ENCODE measurements at regions not wholly inside any gene's neighbourhood (a gene's known extent, or its start where the extent isn't known, plus 50 kb on each side); places are given as distances from the start of the nearest gene placed in this dataset.

GRCh38 chr12:81956468-81956860, 197.3 kb upstream of the PPFIA2 start:
- Mint-ChIP-seq H3K9me3 (no peaks in the 10 kb centered on the region), H3K4me1 (no peaks in the 10 kb centered on the region), H3K27ac (no peak overlapping the region), H3K27me3 (ENCODE audit: insufficient read depth) (no peaks in the 10 kb centered on the region), H3K4me3 (no peak overlapping the region), H3K36me3 (ENCODE audit: low read depth) (no peaks in the 10 kb centered on the region)
- Histone ChIP-seq H3K9ac (ENCODE audit: extremely low read depth, low read length, poor library complexity, severe bottlenecking) (no peak overlapping the region), H3K4me3 (ENCODE audit: low read length) (no peak overlapping the region), H3K27me3 (ENCODE audit: control insufficient read depth, insufficient read depth, low read length, poor library complexity, severe bottlenecking) (no peaks in the 10 kb centered on the region), H3K4me1 (ENCODE audit: control insufficient read depth, insufficient read depth, low read length) (no peaks in the 10 kb centered on the region), H3K9me3 (ENCODE audit: control insufficient read depth, low read length) (no peaks in the 10 kb centered on the region), H3K36me3 (ENCODE audit: control insufficient read depth, insufficient read depth, low read length) (no peaks in the 10 kb centered on the region), H3K27ac (ENCODE audit: low read depth, low read length) (no peak overlapping the region)
- TF ChIP-seq, protein P1, sequence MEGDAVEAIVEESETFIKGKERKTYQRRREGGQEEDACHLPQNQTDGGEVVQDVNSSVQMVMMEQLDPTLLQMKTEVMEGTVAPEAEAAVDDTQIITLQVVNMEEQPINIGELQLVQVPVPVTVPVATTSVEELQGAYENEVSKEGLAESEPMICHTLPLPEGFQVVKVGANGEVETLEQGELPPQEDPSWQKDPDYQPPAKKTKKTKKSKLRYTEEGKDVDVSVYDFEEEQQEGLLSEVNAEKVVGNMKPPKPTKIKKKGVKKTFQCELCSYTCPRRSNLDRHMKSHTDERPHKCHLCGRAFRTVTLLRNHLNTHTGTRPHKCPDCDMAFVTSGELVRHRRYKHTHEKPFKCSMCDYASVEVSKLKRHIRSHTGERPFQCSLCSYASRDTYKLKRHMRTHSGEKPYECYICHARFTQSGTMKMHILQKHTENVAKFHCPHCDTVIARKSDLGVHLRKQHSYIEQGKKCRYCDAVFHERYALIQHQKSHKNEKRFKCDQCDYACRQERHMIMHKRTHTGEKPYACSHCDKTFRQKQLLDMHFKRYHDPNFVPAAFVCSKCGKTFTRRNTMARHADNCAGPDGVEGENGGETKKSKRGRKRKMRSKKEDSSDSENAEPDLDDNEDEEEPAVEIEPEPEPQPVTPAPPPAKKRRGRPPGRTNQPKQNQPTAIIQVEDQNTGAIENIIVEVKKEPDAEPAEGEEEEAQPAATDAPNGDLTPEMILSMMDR (conservative IDR thresholded peaks at IDR 0.05) = no peak
- no peak for DNase-seq
- WGBS, 2 experiments (ENCODE audit: insufficient coverage in 1 of 2, insufficient read length in 1 of 2) = 88 to 100% methylated on average over 1 of the region's 1 CpG

DNA sequence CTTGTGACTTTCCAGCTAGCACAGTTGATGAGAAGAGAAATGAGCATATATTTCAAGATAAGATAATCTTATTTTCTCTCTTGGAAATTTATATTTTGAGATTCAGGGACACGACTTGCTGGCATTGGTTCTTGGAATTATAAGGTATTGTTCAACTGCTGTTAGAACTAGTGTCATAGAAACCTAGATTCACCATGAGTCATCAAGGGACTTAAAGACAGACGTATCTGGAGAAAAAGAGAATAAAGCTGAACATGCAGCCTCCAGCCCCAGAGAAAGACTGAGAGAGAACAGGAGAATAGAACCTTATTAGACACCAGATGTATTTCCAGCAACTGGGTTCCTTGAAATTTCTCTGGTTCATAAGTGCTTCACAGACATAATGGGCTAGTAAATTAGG, 194.4 kb upstream of the PPFIA2 start:
- no peak for DNase-seq
- no peaks in the 10 kb centered on the region for H3K9me3 Mint-ChIP-seq
- no peaks in the 10 kb centered on the region for H3K27me3 Mint-ChIP-seq (ENCODE audit: insufficient read depth)
- H3K4me3 Mint-ChIP-seq = no peak overlapping the region
- WGBS, 2 experiments (ENCODE audit: insufficient coverage in 1 of 2, insufficient read length in 1 of 2) = 80 to 100% methylated on average over 2 of the region's 2 CpGs
- no peak overlapping the region for H3K27ac Mint-ChIP-seq
- no peaks in the 10 kb centered on the region for H3K36me3 Mint-ChIP-seq (ENCODE audit: low read depth)
- TF ChIP-seq, protein P1 (conservative IDR thresholded peaks at IDR 0.05) = no peak
- Histone ChIP-seq H3K4me3 (ENCODE audit: low read length) (no peak overlapping the region), H3K4me1 (ENCODE audit: control insufficient read depth, insufficient read depth, low read length) (no peaks in the 10 kb centered on the region), H3K27me3 (ENCODE audit: control insufficient read depth, insufficient read depth, low read length, poor library complexity, severe bottlenecking) (no peaks in the 10 kb centered on the region), H3K9ac (ENCODE audit: extremely low read depth, low read length, poor library complexity, severe bottlenecking) (no peak overlapping the region), H3K36me3 (ENCODE audit: control insufficient read depth, insufficient read depth, low read length) (no peaks in the 10 kb centered on the region), H3K27ac (ENCODE audit: low read depth, low read length) (no peak overlapping the region), H3K9me3 (ENCODE audit: control insufficient read depth, low read length) (no peaks in the 10 kb centered on the region)
- H3K4me1 Mint-ChIP-seq = no peaks in the 10 kb centered on the region

- Mint-ChIP-seq H3K27ac (no peak overlapping the region), H3K36me3 (ENCODE audit: low read depth) (no peaks in the 10 kb centered on the region), H3K4me3 (no peak overlapping the region), H3K27me3 (ENCODE audit: insufficient read depth) (no peaks in the 10 kb centered on the region), H3K4me1 (no peaks in the 10 kb centered on the region), H3K9me3 (no peaks in the 10 kb centered on the region)
- TF ChIP-seq, protein P1 (conservative IDR thresholded peaks at IDR 0.05) = no peak
- no peaks in the 10 kb centered on the region for H3K27me3 ChIP-seq (ENCODE audit: control insufficient read depth, insufficient read depth, low read length, poor library complexity, severe bottlenecking)
- no peak overlapping the region for H3K27ac ChIP-seq (ENCODE audit: low read depth, low read length)
- H3K36me3 ChIP-seq (ENCODE audit: control insufficient read depth, insufficient read depth, low read length) = no peaks in the 10 kb centered on the region
- H3K4me1 ChIP-seq (ENCODE audit: control insufficient read depth, insufficient read depth, low read length) = no peaks in the 10 kb centered on the region
- 89 to 90% methylated on average over 1 to 3 of the region's 3 CpGs for WGBS, 2 experiments (ENCODE audit: insufficient coverage in 1 of 2, insufficient read length in 1 of 2)
- DNase-seq = no peak
- no peaks in the 10 kb centered on the region for H3K9me3 ChIP-seq (ENCODE audit: control insufficient read depth, low read length)
- H3K4me3 ChIP-seq (ENCODE audit: low read length) = no peak overlapping the region
- H3K9ac ChIP-seq (ENCODE audit: extremely low read depth, low read length, poor library complexity, severe bottlenecking) = no peak overlapping the region
These were observed 191.7 kb upstream of the PPFIA2 start for GRCh38 chr12:81950871-81951270.
